ENCODE measurements at regions not wholly inside any gene's neighbourhood (a gene's known extent, or its start where the extent isn't known, plus 50 kb on each side); places are given as distances from the start of the nearest gene placed in this dataset.
"Not testable (repeated sequence)": the region's sequence is repeated elsewhere in the genome, so short reads cannot be mapped to it uniquely, and the experiment has no call there.

- H3K36me3 ChIP-seq (ENCODE audit: control insufficient read depth in 2 of 2, insufficient read depth in 2 of 2, low read length in 2 of 2), result no peaks in the 10 kb centered on the region
- H3K27me3 ChIP-seq (ENCODE audit: control insufficient read depth in 1 of 2, insufficient read depth in 2 of 2, low read length in 2 of 2), result no peaks in the 10 kb centered on the region
- no peaks in the 10 kb centered on the region for H3K9me3 ChIP-seq (ENCODE audit: control insufficient read depth in 2 of 2, low read length in 2 of 2)
- H3K9ac ChIP-seq (ENCODE audit: low read length in 2 of 2), result no peak overlapping the region
- no peaks in the 10 kb centered on the region for H3K4me1 ChIP-seq (ENCODE audit: control insufficient read depth, insufficient read depth, low read length)
- no peak overlapping the region for H3K4me3 ChIP-seq (ENCODE audit: low read length in 2 of 2)
- H3K27ac ChIP-seq (ENCODE audit: low read length), result no peak overlapping the region
Observed at GRCh38 chr6:74570044-74570443, 635.8 kb downstream of the COL12A1 start.

- H3K4me3 ChIP-seq (ENCODE audit: low read length in 2 of 2), result peak overlapping the region in 1 of 2 donors; percentile 42
- no peak overlapping the region for H3K9ac ChIP-seq (ENCODE audit: low read length in 2 of 2)
- H3K9me3 ChIP-seq (ENCODE audit: control insufficient read depth in 2 of 2, low read length in 2 of 2), result no peaks in the 10 kb centered on the region
Observed at GRCh38 chr6:74568861-74569260, 637.0 kb downstream of the COL12A1 start.

GRCh38 chr6:74567923-74568290 lies 637.9 kb downstream of the COL12A1 start:
- H3K9me3 ChIP-seq (ENCODE audit: control insufficient read depth in 2 of 2, low read length in 2 of 2); H3K27me3 ChIP-seq (ENCODE audit: control insufficient read depth in 1 of 2, insufficient read depth in 2 of 2, low read length in 2 of 2); H3K9ac ChIP-seq (ENCODE audit: low read length in 2 of 2); H3K4me3 ChIP-seq (ENCODE audit: low read length in 2 of 2); H3K27ac ChIP-seq (ENCODE audit: low read length); H3K36me3 ChIP-seq (ENCODE audit: control insufficient read depth in 2 of 2, insufficient read depth in 2 of 2, low read length in 2 of 2); H3K4me1 ChIP-seq (ENCODE audit: control insufficient read depth, insufficient read depth, low read length): not testable (repeated sequence)

More at GRCh38 chr6:74568861-74569260, 637.0 kb downstream of the COL12A1 start:
- Histone ChIP-seq H3K27me3 (ENCODE audit: control insufficient read depth in 1 of 2, insufficient read depth in 2 of 2, low read length in 2 of 2) (no peaks in the 10 kb centered on the region), H3K36me3 (ENCODE audit: control insufficient read depth in 2 of 2, insufficient read depth in 2 of 2, low read length in 2 of 2) (no peaks in the 10 kb centered on the region), H3K4me1 (ENCODE audit: control insufficient read depth, insufficient read depth, low read length) (no peaks in the 10 kb centered on the region), H3K27ac (ENCODE audit: low read length) (no peak overlapping the region)

- no peaks in the 10 kb centered on the region for H3K9me3 ChIP-seq (ENCODE audit: control insufficient read depth in 2 of 2, low read length in 2 of 2)
Observed at GRCh38 chr6:74567281-74567922, 638.5 kb downstream of the COL12A1 start.

GRCh38 chr6:74557236-74557635 lies 648.6 kb downstream of the COL12A1 start:
- Histone ChIP-seq H3K9ac (ENCODE audit: low read length in 2 of 2) (no peak overlapping the region), H3K27ac (ENCODE audit: low read length) (no peak overlapping the region), H3K27me3 (ENCODE audit: control insufficient read depth in 1 of 2, insufficient read depth in 2 of 2, low read length in 2 of 2) (no peaks in the 10 kb centered on the region), H3K4me3 (ENCODE audit: low read length in 2 of 2) (no peak overlapping the region), H3K36me3 (ENCODE audit: control insufficient read depth in 2 of 2, insufficient read depth in 2 of 2, low read length in 2 of 2) (no peaks in the 10 kb centered on the region), H3K9me3 (ENCODE audit: control insufficient read depth in 2 of 2, low read length in 2 of 2) (no peaks in the 10 kb centered on the region), H3K4me1 (ENCODE audit: control insufficient read depth, insufficient read depth, low read length) (no peaks in the 10 kb centered on the region)

More at GRCh38 chr6:74567281-74567922, 638.5 kb downstream of the COL12A1 start:
- H3K4me1 ChIP-seq (ENCODE audit: control insufficient read depth, insufficient read depth, low read length), result no peaks in the 10 kb centered on the region
- no peak overlapping the region for H3K9ac ChIP-seq (ENCODE audit: low read length in 2 of 2)
- no peaks in the 10 kb centered on the region for H3K27me3 ChIP-seq (ENCODE audit: control insufficient read depth in 1 of 2, insufficient read depth in 2 of 2, low read length in 2 of 2)
- H3K36me3 ChIP-seq (ENCODE audit: control insufficient read depth in 2 of 2, insufficient read depth in 2 of 2, low read length in 2 of 2), result no peaks in the 10 kb centered on the region
- H3K27ac ChIP-seq (ENCODE audit: low read length), result no peak overlapping the region
- no peak overlapping the region for H3K4me3 ChIP-seq (ENCODE audit: low read length in 2 of 2)

- no peak overlapping the region for H3K27ac ChIP-seq (ENCODE audit: low read length)
- H3K4me3 ChIP-seq (ENCODE audit: low read length in 2 of 2), result no peak overlapping the region
- H3K9me3 ChIP-seq (ENCODE audit: control insufficient read depth in 2 of 2, low read length in 2 of 2), result no peaks in the 10 kb centered on the region
- no peaks in the 10 kb centered on the region for H3K4me1 ChIP-seq (ENCODE audit: control insufficient read depth, insufficient read depth, low read length)
- H3K9ac ChIP-seq (ENCODE audit: low read length in 2 of 2), result no peak overlapping the region
- H3K27me3 ChIP-seq (ENCODE audit: control insufficient read depth in 1 of 2, insufficient read depth in 2 of 2, low read length in 2 of 2), result no peaks in the 10 kb centered on the region
- no peaks in the 10 kb centered on the region for H3K36me3 ChIP-seq (ENCODE audit: control insufficient read depth in 2 of 2, insufficient read depth in 2 of 2, low read length in 2 of 2)
Observed at GRCh38 chr6:74554041-74554440, 651.8 kb downstream of the COL12A1 start.

- no peak overlapping the region for H3K27ac ChIP-seq (ENCODE audit: low read length)
- H3K4me1 ChIP-seq (ENCODE audit: control insufficient read depth, insufficient read depth, low read length), result no peaks in the 10 kb centered on the region
- no peak overlapping the region for H3K9ac ChIP-seq (ENCODE audit: low read length in 2 of 2)
- H3K27me3 ChIP-seq (ENCODE audit: control insufficient read depth in 1 of 2, insufficient read depth in 2 of 2, low read length in 2 of 2), result no peaks in the 10 kb centered on the region
- no peaks in the 10 kb centered on the region for H3K9me3 ChIP-seq (ENCODE audit: control insufficient read depth in 2 of 2, low read length in 2 of 2)
- H3K36me3 ChIP-seq (ENCODE audit: control insufficient read depth in 2 of 2, insufficient read depth in 2 of 2, low read length in 2 of 2), result no peaks in the 10 kb centered on the region
- H3K4me3 ChIP-seq (ENCODE audit: low read length in 2 of 2), result no peak overlapping the region
Observed at GRCh38 chr6:74551896-74552295, 654.0 kb downstream of the COL12A1 start.

GRCh38 chr6:74550821-74551220 lies 655.0 kb downstream of the COL12A1 start:
- H3K9ac ChIP-seq (ENCODE audit: low read length in 2 of 2), result no peak overlapping the region
- H3K9me3 ChIP-seq (ENCODE audit: control insufficient read depth in 2 of 2, low read length in 2 of 2), result no peaks in the 10 kb centered on the region
- no peak overlapping the region for H3K27ac ChIP-seq (ENCODE audit: low read length)
- no peak overlapping the region for H3K4me3 ChIP-seq (ENCODE audit: low read length in 2 of 2)
- no peaks in the 10 kb centered on the region for H3K27me3 ChIP-seq (ENCODE audit: control insufficient read depth in 1 of 2, insufficient read depth in 2 of 2, low read length in 2 of 2)
- no peaks in the 10 kb centered on the region for H3K36me3 ChIP-seq (ENCODE audit: control insufficient read depth in 2 of 2, insufficient read depth in 2 of 2, low read length in 2 of 2)
- H3K4me1 ChIP-seq (ENCODE audit: control insufficient read depth, insufficient read depth, low read length), result no peaks in the 10 kb centered on the region

- no peaks in the 10 kb centered on the region for H3K4me1 ChIP-seq (ENCODE audit: control insufficient read depth, insufficient read depth, low read length)
- H3K4me3 ChIP-seq (ENCODE audit: low read length in 2 of 2), result no peak overlapping the region
- H3K27me3 ChIP-seq (ENCODE audit: control insufficient read depth in 1 of 2, insufficient read depth in 2 of 2, low read length in 2 of 2), result no peaks in the 10 kb centered on the region
- no peak overlapping the region for H3K9ac ChIP-seq (ENCODE audit: low read length in 2 of 2)
- H3K27ac ChIP-seq (ENCODE audit: low read length), result no peak overlapping the region
- no peaks in the 10 kb centered on the region for H3K36me3 ChIP-seq (ENCODE audit: control insufficient read depth in 2 of 2, insufficient read depth in 2 of 2, low read length in 2 of 2)
- no peaks in the 10 kb centered on the region for H3K9me3 ChIP-seq (ENCODE audit: control insufficient read depth in 2 of 2, low read length in 2 of 2)
Observed at GRCh38 chr6:74549746-74550145, 656.1 kb downstream of the COL12A1 start.

- H3K4me3 ChIP-seq (ENCODE audit: low read length in 2 of 2), result no peak overlapping the region
- no peaks in the 10 kb centered on the region for H3K4me1 ChIP-seq (ENCODE audit: control insufficient read depth, insufficient read depth, low read length)
- H3K9ac ChIP-seq (ENCODE audit: low read length in 2 of 2), result no peak overlapping the region
- H3K9me3 ChIP-seq (ENCODE audit: control insufficient read depth in 2 of 2, low read length in 2 of 2), result no peaks in the 10 kb centered on the region
- H3K36me3 ChIP-seq (ENCODE audit: control insufficient read depth in 2 of 2, insufficient read depth in 2 of 2, low read length in 2 of 2), result no peaks in the 10 kb centered on the region
- no peaks in the 10 kb centered on the region for H3K27me3 ChIP-seq (ENCODE audit: control insufficient read depth in 1 of 2, insufficient read depth in 2 of 2, low read length in 2 of 2)
- H3K27ac ChIP-seq (ENCODE audit: low read length), result no peak overlapping the region
Observed at GRCh38 chr6:74534465-74535211, 671.2 kb downstream of the COL12A1 start.

- H3K4me3 ChIP-seq (ENCODE audit: low read length in 2 of 2), result no peak overlapping the region
- H3K36me3 ChIP-seq (ENCODE audit: control insufficient read depth in 2 of 2, insufficient read depth in 2 of 2, low read length in 2 of 2), result no peaks in the 10 kb centered on the region
Observed at GRCh38 chr6:74519163-74519562, 686.7 kb downstream of the COL12A1 start.

More at GRCh38 chr6:74519163-74519562, 686.7 kb downstream of the COL12A1 start:
- Histone ChIP-seq H3K27me3 (ENCODE audit: control insufficient read depth in 1 of 2, insufficient read depth in 2 of 2, low read length in 2 of 2) (no peaks in the 10 kb centered on the region), H3K4me1 (ENCODE audit: control insufficient read depth, insufficient read depth, low read length) (no peaks in the 10 kb centered on the region), H3K9me3 (ENCODE audit: control insufficient read depth in 2 of 2, low read length in 2 of 2) (peaks cover 0 to 2% of the 10 kb centered on the region in 2 donors), H3K27ac (ENCODE audit: low read length) (no peak overlapping the region), H3K9ac (ENCODE audit: low read length in 2 of 2) (no peak overlapping the region)

Data from stomach smooth muscle (tissue), 2 donors.